HEK293 (cell line): ENCODE measurements at regions not wholly inside any gene's neighbourhood (a gene's known extent, or its start where the extent isn't known, plus 50 kb on each side); places are given as distances from the start of the nearest gene placed in this dataset.

Experiments
- CTCF ChIA-PET: fragments of 350-600 bp; formaldehyde crosslinking; extraction: SDS; loops from one replicate; lab custom pipeline; 2021; ENCODE audit warnings: antibody characterized with exemption; lab: Yijun Ruan, JAX
- POLR2A ChIA-PET: fragments of 300-600 bp; formaldehyde crosslinking; extraction: SDS; loops from one replicate; lab custom pipeline; 2020; ENCODE audit warnings: antibody characterized with exemption, inconsistent platforms; lab: Yijun Ruan, JAX
- H3K27ac ChIP-seq: fragments of 200-500 bp; sonication (Bioruptor generic); 2 replicates; pipeline ENCODE4 v1.5.1; 2014; ENCODE audit warnings: low read depth, low read length, control low read depth, inconsistent platforms; ENCODE audit errors: extremely low read depth
- H3K36me3 ChIP-seq, 2 experiments: fragments of 200-500 bp in 1 of 2; sonication (Bioruptor generic) in 1 of 2; 1 replicate in 1 of 2; 2 replicates in 1 of 2; pipeline ENCODE4 v1.5.1; 2014 to 2017; ENCODE audit warnings: inconsistent platforms in 2 of 2, low read length in 2 of 2; ENCODE audit not compliant: control insufficient read depth in 2 of 2, insufficient read depth in 1 of 2
- H3K4me1 ChIP-seq: fragments of 200-500 bp; sonication (Bioruptor generic); 2 replicates; pipeline ENCODE4 v1.5.1; 2014; ENCODE audit warnings: mild to moderate bottlenecking, low read length, inconsistent platforms; ENCODE audit not compliant: control insufficient read depth, insufficient read depth
- H3K4me3 ChIP-seq: 2 replicates; pipeline ENCODE4 v1.5.1; 2011; ENCODE audit warnings: low read depth, mild to moderate bottlenecking, control low read depth, low read length, moderate library complexity
- H3K9me3 ChIP-seq: fragments of 200-500 bp; sonication (Bioruptor generic); 2 replicates; pipeline ENCODE4 v1.5.1; 2014; ENCODE audit warnings: low read depth, low read length, inconsistent platforms; ENCODE audit not compliant: control insufficient read depth, insufficient read depth
- HOXC10 ChIP-seq: sonication (generic); formaldehyde crosslinking; IDR thresholded peaks from 2 replicates; pipeline ENCODE4 v1.8.1; 2023; ENCODE audit warnings: mild to moderate bottlenecking, missing genetic modification reagents
- KLF7 ChIP-seq: fragments of 450-650 bp; formaldehyde crosslinking; IDR thresholded peaks from 2 replicates; pipeline ENCODE4 v1.5.1; 2016; ENCODE audit warnings: missing biosample characterization, missing genetic modification characterization, borderline replicate concordance
- KLF9 ChIP-seq: fragments of 450-650 bp; formaldehyde crosslinking; IDR thresholded peaks from 2 replicates; pipeline ENCODE4 v1.5.1; 2016; ENCODE audit warnings: missing biosample characterization, missing genetic modification characterization, low read depth
- SCRT1 ChIP-seq: fragments of 450-650 bp; formaldehyde crosslinking; IDR thresholded peaks from 2 replicates; pipeline ENCODE4 v1.5.1; 2016; ENCODE audit warnings: missing biosample characterization, missing genetic modification characterization, borderline replicate concordance
- ZBTB49 ChIP-seq: fragments of 450-650 bp; formaldehyde crosslinking; IDR thresholded peaks from 2 replicates; pipeline ENCODE4 v1.5.1; 2016; ENCODE audit warnings: missing biosample characterization, missing genetic modification characterization, low read depth
- ZBTB8A ChIP-seq: fragments of 450-650 bp; formaldehyde crosslinking; IDR thresholded peaks from 2 replicates; pipeline ENCODE4 v1.5.1; 2016; ENCODE audit warnings: missing biosample characterization, missing genetic modification characterization
- ZNF133 ChIP-seq: fragments of 450-650 bp; formaldehyde crosslinking; IDR thresholded peaks from 2 replicates; pipeline ENCODE4 v1.5.1; 2016; ENCODE audit warnings: missing biosample characterization, missing genetic modification characterization
- ZNF148 ChIP-seq: fragments of 450-650 bp; formaldehyde crosslinking; IDR thresholded peaks from 2 replicates; pipeline ENCODE4 v1.5.0; 2017; ENCODE audit warnings: missing biosample characterization, missing genetic modification characterization, borderline replicate concordance
- ZNF184 ChIP-seq: fragments of 450-650 bp; IDR thresholded peaks from 2 replicates; pipeline ENCODE4 v1.5.1; 2018; ENCODE audit warnings: missing biosample characterization, mild to moderate bottlenecking, missing genetic modification characterization
- ZNF23 ChIP-seq: fragments of 450-650 bp; formaldehyde crosslinking; IDR thresholded peaks from 2 replicates; pipeline ENCODE4 v1.5.1; 2016; ENCODE audit warnings: missing biosample characterization, missing genetic modification characterization, borderline replicate concordance
- ZNF239 ChIP-seq: fragments of 450-650 bp; formaldehyde crosslinking; IDR thresholded peaks from 2 replicates; pipeline ENCODE4 v1.5.1; 2016; ENCODE audit warnings: missing biosample characterization, missing genetic modification characterization
- ZNF280D ChIP-seq: fragments of 450-650 bp; formaldehyde crosslinking; IDR thresholded peaks from 2 replicates; pipeline ENCODE4 v1.5.1; 2016; ENCODE audit warnings: missing biosample characterization, missing genetic modification characterization
- ZNF362 ChIP-seq: fragments of 450-650 bp; formaldehyde crosslinking; IDR thresholded peaks from 2 replicates; pipeline ENCODE4 v1.5.1; 2016; ENCODE audit warnings: missing biosample characterization, missing genetic modification characterization
- ZNF488 ChIP-seq: fragments of 450-650 bp; formaldehyde crosslinking; IDR thresholded peaks from 2 replicates; pipeline ENCODE4 v1.5.1; 2016; ENCODE audit warnings: missing biosample characterization, missing genetic modification characterization
- ZNF544 ChIP-seq: fragments of 450-650 bp; formaldehyde crosslinking; IDR thresholded peaks from 2 replicates; pipeline ENCODE4 v1.5.0; 2017; ENCODE audit warnings: missing biosample characterization, missing genetic modification characterization
- ZNF596 ChIP-seq: fragments of 450-650 bp; IDR thresholded peaks from 2 replicates; pipeline ENCODE4 v1.5.0; 2018; ENCODE audit warnings: missing biosample characterization, mild to moderate bottlenecking, missing genetic modification characterization, moderate library complexity
- ZNF664 ChIP-seq: fragments of 450-650 bp; formaldehyde crosslinking; IDR thresholded peaks from 2 replicates; pipeline ENCODE4 v1.5.1; 2016; ENCODE audit warnings: missing biosample characterization, missing genetic modification characterization
- ZNF785 ChIP-seq: fragments of 450-650 bp; formaldehyde crosslinking; IDR thresholded peaks from 2 replicates; pipeline ENCODE4 v1.5.1; 2016; ENCODE audit warnings: missing biosample characterization, missing genetic modification characterization

GRCh38 chr6:98179606-98180005 lies 654.8 kb upstream of the POU3F2 start:
- H3K4me1 ChIP-seq: no peaks in the 10 kb centered on the region
- no peaks in the 10 kb centered on the region for H3K9me3 ChIP-seq
- POLR2A ChIA-PET: no interaction called here
- H3K36me3 ChIP-seq: no peaks in the 10 kb centered on the region
- H3K27ac ChIP-seq: no peak overlapping the region
- H3K4me3 ChIP-seq: no peak overlapping the region
- TF ChIP-seq KLF9 (tag by site-specific recombination) (no peak), SCRT1 (no peak), ZNF596 (tag by site-specific recombination) (no peak), ZNF239 (no peak), ZNF184 (tag by site-specific recombination) (no peak)
- TF ChIP-seq, all 188 proteins: peak for 0
- CTCF ChIA-PET: no interaction called here

GRCh38 chr6:98200084-98200483 lies 634.3 kb upstream of the POU3F2 start:
- POLR2A ChIA-PET: no interaction called here
- no peak for TF ChIP-seq ZNF544 (tag by site-specific recombination)
- no peak for TF ChIP-seq ZNF133 (tag by site-specific recombination)
- TF ChIP-seq KLF7 (tag by site-specific recombination): no peak
- TF ChIP-seq ZBTB8A: no peak
- TF ChIP-seq ZNF664 (tag by site-specific recombination): no peak
- TF ChIP-seq HOXC10 (CRISPR knock-in tag): no peak
- no peak for TF ChIP-seq ZNF785
- TF ChIP-seq ZNF148: no peak
- TF ChIP-seq ZNF23: no peak
- no peak for TF ChIP-seq ZNF362 (tag by site-specific recombination)
- TF ChIP-seq ZBTB49: no peak
- TF ChIP-seq ZNF488: no peak
- TF ChIP-seq ZNF280D: no peak
- TF ChIP-seq, all 188 proteins: peak for 0
- CTCF ChIA-PET: no interaction called here

More at GRCh38 chr6:98200084-98200483, 634.3 kb upstream of the POU3F2 start:
- Histone ChIP-seq H3K36me3 (no peaks in the 10 kb centered on the region), H3K27ac (no peak overlapping the region), H3K9me3 (no peaks in the 10 kb centered on the region), H3K4me1 (no peaks in the 10 kb centered on the region), H3K4me3 (no peak overlapping the region)
